Neuronal stem cell (in vitro differentiated cells): ENCODE measurements at regions not wholly inside any gene's neighbourhood (a gene's known extent, or its start where the extent isn't known, plus 50 kb on each side); places are given as distances from the start of the nearest gene placed in this dataset.

ENCODE experiments used
- DNase-seq: peaks from one replicate; pipeline ENCODE4 v3.0.0-alpha.2; 2013; ENCODE audit warnings: low spot score
- H2AFZ ChIP-seq: one replicate; pipeline ENCODE4 v1.6.1; 2013; ENCODE audit warnings: mild to moderate bottlenecking, low read length, inconsistent platforms
- H2AK5ac ChIP-seq: 2 replicates; pipeline ENCODE4 v1.6.1; 2013; ENCODE audit warnings: low read depth, mild to moderate bottlenecking, inconsistent platforms, low read length, moderate library complexity, mixed read lengths
- H2BK120ac ChIP-seq: 2 replicates; pipeline ENCODE4 v1.6.1; 2013; ENCODE audit warnings: low read depth, mild to moderate bottlenecking, inconsistent platforms, low read length, moderate library complexity, mixed read lengths
- H2BK12ac ChIP-seq: one replicate; pipeline ENCODE4 v1.6.1; 2013; ENCODE audit warnings: low read length, inconsistent platforms
- H2BK15ac ChIP-seq: 2 replicates; pipeline ENCODE4 v1.6.1; 2013; ENCODE audit warnings: mild to moderate bottlenecking, low read length, inconsistent platforms, mixed read lengths
- H2BK5ac ChIP-seq: one replicate; pipeline ENCODE4 v1.6.1; 2013; ENCODE audit warnings: inconsistent platforms, mild to moderate bottlenecking, low read length, moderate library complexity
- H3K14ac ChIP-seq: one replicate; pipeline ENCODE4 v1.6.1; 2013; ENCODE audit warnings: low read length, inconsistent platforms
- H3K18ac ChIP-seq: 2 replicates; pipeline ENCODE4 v1.6.1; 2013; ENCODE audit warnings: low read length, inconsistent platforms
- H3K23ac ChIP-seq: 2 replicates; pipeline ENCODE4 v1.6.1; 2013; ENCODE audit warnings: low read depth, mild to moderate bottlenecking, mixed read lengths, low read length, inconsistent platforms; ENCODE audit not compliant: poor library complexity
- H3K27ac ChIP-seq: replicated peaks from 3 replicates; pipeline ENCODE4 v1.5.1; 2013; ENCODE audit warnings: low read length, inconsistent platforms
- H3K27me3 ChIP-seq, 3 experiments: 2 replicates each; pipeline ENCODE4 v1.6.1; 2013; ENCODE audit warnings: low read length in 3 of 3, mild to moderate bottlenecking in 2 of 3, inconsistent platforms in 1 of 3, low read depth in 1 of 3, mixed read lengths in 1 of 3, moderate library complexity in 1 of 3; ENCODE audit not compliant: control insufficient read depth in 3 of 3, insufficient read depth in 3 of 3
- H3K36me3 ChIP-seq, 2 donors: replicated peaks in 1 of 2; 2 replicates each; pipeline ENCODE4 v1.6.1; 2013; ENCODE audit warnings: low read length in 2 of 2; ENCODE audit not compliant: control insufficient read depth in 2 of 2, insufficient read depth in 2 of 2
- H3K4ac ChIP-seq: 2 replicates; pipeline ENCODE4 v1.6.1; 2013; ENCODE audit warnings: inconsistent platforms, mild to moderate bottlenecking, low read length, moderate library complexity
- H3K4me1 ChIP-seq, 2 donors: 1 replicate in 1 of 2; 2 replicates in 1 of 2; pipeline ENCODE4 v1.6.1; 2013; ENCODE audit warnings: low read length in 2 of 2, low read depth in 1 of 2; ENCODE audit not compliant: control insufficient read depth in 2 of 2, insufficient read depth in 1 of 2
- H3K4me2 ChIP-seq: one replicate; pipeline ENCODE4 v1.6.1; 2013; ENCODE audit warnings: mild to moderate bottlenecking, low read length, inconsistent platforms; ENCODE audit not compliant: insufficient read depth, poor library complexity, severe bottlenecking
- H3K4me3 ChIP-seq, 2 donors: 2 replicates each; pipeline ENCODE4 v1.5.1; 2013; ENCODE audit warnings: low read length in 2 of 2, mild to moderate bottlenecking in 2 of 2, inconsistent platforms in 1 of 2, moderate library complexity in 1 of 2
- H3K79me1 ChIP-seq: one replicate; pipeline ENCODE4 v1.6.1; 2013; ENCODE audit warnings: low read depth, mild to moderate bottlenecking, inconsistent platforms, low read length, moderate library complexity
- H3K9ac ChIP-seq: one replicate; pipeline ENCODE4 v1.6.1; 2013; ENCODE audit warnings: mild to moderate bottlenecking, low read depth, low read length, inconsistent platforms; ENCODE audit not compliant: poor library complexity
- H3K9me3 ChIP-seq, 2 donors: replicated peaks in 1 of 2; 2 replicates each; pipeline versions ENCODE3 to v1.6.1; 2013; ENCODE audit warnings: low read length in 2 of 2, mild to moderate bottlenecking in 2 of 2, inconsistent platforms in 1 of 2, low read depth in 1 of 2, mixed read lengths in 1 of 2, moderate library complexity in 1 of 2; ENCODE audit not compliant: control insufficient read depth in 2 of 2, insufficient read depth in 1 of 2
- H4K8ac ChIP-seq: one replicate; pipeline ENCODE4 v1.6.1; 2013; ENCODE audit warnings: low read depth, mild to moderate bottlenecking, inconsistent platforms, low read length, moderate library complexity
- H4K91ac ChIP-seq: one replicate; pipeline ENCODE4 v1.6.1; 2013; ENCODE audit warnings: low read length, low read depth, mild to moderate bottlenecking, inconsistent platforms; ENCODE audit not compliant: poor library complexity
- WGBS, 2 donors: extraction: QIAGEN DNeasy Blood & Tissue Kit; methylation state at CpG; one replicate each; pipeline ENCODE4 v1.1.7; 2013; ENCODE audit warnings: missing lambda C conversion rate in 2 of 2, mixed read lengths in 1 of 2; ENCODE audit not compliant: insufficient read length in 2 of 2, insufficient replicate concordance in 1 of 2; ENCODE audit errors: extremely low coverage in 2 of 2; 5-methylcytosine and 5-hydroxymethylcytosine counted together

GRCh38 chr1:34478515-34479076, 276.3 kb upstream of the GJB5 start:
- no CpG with 5 or more reads among the region's 3 CpGs for WGBS, 2 donors
- H3K4ac ChIP-seq: no peak overlapping the region

GRCh38 chr1:34479731-34480130, 275.1 kb upstream of the GJB5 start:
- Histone ChIP-seq H3K4me1 (peaks cover 0 to 10% of the 10 kb centered on the region in 2 donors), H4K91ac (no peak overlapping the region), H2BK120ac (no peak overlapping the region), H3K9me3 (no peaks in the 10 kb centered on the region), H3K18ac (peak overlapping the region; percentile 40), H3K36me3 (no peaks in the 10 kb centered on the region), H3K27ac (no peak overlapping the region), H3K9ac (no peak overlapping the region), H2AFZ (no peak overlapping the region), H3K27me3 (no peaks in the 10 kb centered on the region), H3K79me1 (no peaks in the 10 kb centered on the region), H2BK12ac (no peak overlapping the region), H3K4ac (no peak overlapping the region), H2AK5ac (no peak overlapping the region), H2BK5ac (no peak overlapping the region), H4K8ac (no peak overlapping the region), H2BK15ac (no peak overlapping the region), H3K4me2 (no peak overlapping the region), H3K4me3 (no peak overlapping the region), H3K23ac (no peak overlapping the region), H3K14ac (no peak overlapping the region)
- DNase-seq: peak; percentile 35
- WGBS, 2 donors: no CpG with 5 or more reads among the region's 5 CpGs

More at GRCh38 chr1:34478515-34479076, 276.3 kb upstream of the GJB5 start:
- no peak overlapping the region for H2BK5ac ChIP-seq
- H4K8ac ChIP-seq: no peak overlapping the region
- H3K9ac ChIP-seq: peak overlapping the region; percentile 27
- H3K4me2 ChIP-seq: no peak overlapping the region
- H3K4me3 ChIP-seq: no peak overlapping the region
- H3K36me3 ChIP-seq: no peaks in the 10 kb centered on the region
- H3K9me3 ChIP-seq: no peaks in the 10 kb centered on the region
- no peak overlapping the region for H2AFZ ChIP-seq
- H3K18ac ChIP-seq: no peak overlapping the region
- no peak overlapping the region for H3K23ac ChIP-seq
- no peak overlapping the region for H2BK12ac ChIP-seq
- no peak overlapping the region for H3K14ac ChIP-seq
- H4K91ac ChIP-seq: no peak overlapping the region
- H3K27me3 ChIP-seq: no peaks in the 10 kb centered on the region
- no peak for DNase-seq
- H2BK15ac ChIP-seq: no peak overlapping the region
- H2AK5ac ChIP-seq: no peak overlapping the region
- H3K27ac ChIP-seq: no peak overlapping the region
- H3K4me1 ChIP-seq: peaks cover 0 to 10% of the 10 kb centered on the region in 2 donors
- H3K79me1 ChIP-seq: no peaks in the 10 kb centered on the region
- no peak overlapping the region for H2BK120ac ChIP-seq

- Histone ChIP-seq H2BK12ac (no peak overlapping the region), H3K23ac (no peak overlapping the region), H3K4ac (no peak overlapping the region), H3K9me3 (peaks cover 0 to 5% of the 10 kb centered on the region in 2 donors), H2BK15ac (no peak overlapping the region), H2AK5ac (no peak overlapping the region), H3K36me3 (no peaks in the 10 kb centered on the region), H2BK5ac (no peak overlapping the region), H3K4me2 (no peak overlapping the region), H4K91ac (no peak overlapping the region), H3K27me3 (no peaks in the 10 kb centered on the region), H3K4me3 (no peak overlapping the region), H4K8ac (no peak overlapping the region), H3K9ac (no peak overlapping the region), H3K4me1 (no peaks in the 10 kb centered on the region), H2AFZ (no peak overlapping the region), H3K27ac (no peak overlapping the region), H2BK120ac (no peak overlapping the region), H3K79me1 (no peaks in the 10 kb centered on the region), H3K18ac (no peak overlapping the region), H3K14ac (no peak overlapping the region)
- DNase-seq: no peak
Measured at GRCh38 chr1:34488080-34488708, 266.7 kb upstream of the GJB5 start.

GRCh38 chr1:34500451-34500850, 254.4 kb upstream of the GJB5 start:
- Histone ChIP-seq H3K9ac (no peak overlapping the region), H3K27me3 (no peaks in the 10 kb centered on the region)
- WGBS, 2 donors: no CpG with 5 or more reads among the region's 6 CpGs

More at GRCh38 chr1:34500451-34500850, 254.4 kb upstream of the GJB5 start:
- Histone ChIP-seq H3K4me3 (no peak overlapping the region), H3K18ac (no peak overlapping the region), H4K91ac (no peak overlapping the region), H3K27ac (no peak overlapping the region), H3K14ac (no peak overlapping the region), H4K8ac (no peak overlapping the region), H3K4me2 (no peak overlapping the region), H3K23ac (no peak overlapping the region), H3K36me3 (no peaks in the 10 kb centered on the region), H2BK120ac (no peak overlapping the region), H2BK12ac (no peak overlapping the region), H3K9me3 (no peaks in the 10 kb centered on the region), H3K4ac (no peak overlapping the region), H2BK5ac (no peak overlapping the region), H2BK15ac (no peak overlapping the region), H3K4me1 (no peaks in the 10 kb centered on the region), H2AFZ (no peak overlapping the region), H2AK5ac (no peak overlapping the region), H3K79me1 (no peaks in the 10 kb centered on the region)
- DNase-seq: peak; percentile 48
